ENCODE measurements at regions not wholly inside any gene's neighbourhood (a gene's known extent, or its start where the extent isn't known, plus 50 kb on each side); places are given as distances from the start of the nearest gene placed in this dataset.

DNA sequence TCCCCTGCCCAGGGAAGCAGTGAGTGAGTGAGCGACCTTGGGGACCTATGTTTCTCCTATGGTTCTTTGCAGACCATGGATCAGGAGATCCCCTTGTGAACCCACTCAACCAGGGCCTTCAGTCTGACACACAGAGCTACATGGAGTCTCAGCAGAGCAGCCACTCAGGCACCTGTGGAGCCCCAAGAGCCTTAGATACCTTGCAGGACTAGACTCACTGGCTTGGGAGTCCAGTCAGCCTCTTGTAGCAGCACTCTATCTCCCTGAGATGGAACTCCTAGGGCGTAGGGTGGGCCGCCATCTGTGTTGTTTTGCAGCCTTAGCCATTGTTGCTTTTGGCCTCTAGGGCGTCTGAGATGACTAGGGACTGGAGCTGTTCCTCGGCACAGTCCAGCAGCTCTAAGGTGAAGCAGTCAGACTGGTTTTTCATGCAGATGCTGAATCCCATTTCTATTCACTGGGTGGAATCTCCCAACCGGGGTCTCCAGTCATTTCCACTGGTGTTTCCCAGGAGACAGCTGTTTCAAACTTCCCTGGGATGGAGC lies 284.6 kb upstream of the RPS23 start:
- Histone ChIP-seq H3K9me3 (no peaks in the 10 kb centered on the region), H3K36me3 (no peaks in the 10 kb centered on the region), H3K27ac (no peak overlapping the region), H3K4me1 (no peaks in the 10 kb centered on the region), H3K27me3 (no peaks in the 10 kb centered on the region), H3K4me3 (no peak overlapping the region)
- WGBS, 2 donors: 96 to 97% methylated on average over 6 of the region's 6 CpGs
- no peak for DNase-seq (ENCODE audit: low spot score in 2 of 2)
- TF ChIP-seq, protein P1, sequence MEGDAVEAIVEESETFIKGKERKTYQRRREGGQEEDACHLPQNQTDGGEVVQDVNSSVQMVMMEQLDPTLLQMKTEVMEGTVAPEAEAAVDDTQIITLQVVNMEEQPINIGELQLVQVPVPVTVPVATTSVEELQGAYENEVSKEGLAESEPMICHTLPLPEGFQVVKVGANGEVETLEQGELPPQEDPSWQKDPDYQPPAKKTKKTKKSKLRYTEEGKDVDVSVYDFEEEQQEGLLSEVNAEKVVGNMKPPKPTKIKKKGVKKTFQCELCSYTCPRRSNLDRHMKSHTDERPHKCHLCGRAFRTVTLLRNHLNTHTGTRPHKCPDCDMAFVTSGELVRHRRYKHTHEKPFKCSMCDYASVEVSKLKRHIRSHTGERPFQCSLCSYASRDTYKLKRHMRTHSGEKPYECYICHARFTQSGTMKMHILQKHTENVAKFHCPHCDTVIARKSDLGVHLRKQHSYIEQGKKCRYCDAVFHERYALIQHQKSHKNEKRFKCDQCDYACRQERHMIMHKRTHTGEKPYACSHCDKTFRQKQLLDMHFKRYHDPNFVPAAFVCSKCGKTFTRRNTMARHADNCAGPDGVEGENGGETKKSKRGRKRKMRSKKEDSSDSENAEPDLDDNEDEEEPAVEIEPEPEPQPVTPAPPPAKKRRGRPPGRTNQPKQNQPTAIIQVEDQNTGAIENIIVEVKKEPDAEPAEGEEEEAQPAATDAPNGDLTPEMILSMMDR (IDR thresholded peaks at IDR 0.05): no peak
- TF ChIP-seq EP300 (IDR thresholded peaks at IDR 0.05) (no peak), POLR2A (IDR thresholded peaks at IDR 0.05) (no peak)

DNA sequence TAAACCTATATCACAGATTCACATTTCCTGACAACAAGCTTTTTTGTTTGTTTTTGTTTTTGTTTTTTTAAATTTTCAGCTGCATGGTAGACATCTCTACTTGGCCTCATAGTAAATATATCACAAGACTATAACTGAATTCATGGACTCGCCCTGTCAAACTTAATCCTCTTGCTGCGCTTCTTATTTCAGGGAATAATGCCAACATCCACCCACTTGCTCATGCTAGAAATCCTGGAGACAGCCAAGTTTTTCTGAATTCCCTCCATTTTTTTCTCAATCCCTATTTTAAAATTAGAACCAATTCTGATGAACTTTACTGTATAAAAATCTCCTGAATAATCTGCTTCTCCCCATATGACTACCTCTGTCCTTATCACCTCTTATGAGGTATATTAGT lies 283.6 kb upstream of the RPS23 start:
- no peak overlapping the region for H3K4me3 ChIP-seq
- 20 to 37% methylated on average over 2 of the region's 2 CpGs for WGBS, 2 donors
- no peak for DNase-seq (ENCODE audit: low spot score in 2 of 2)
- no peaks in the 10 kb centered on the region for H3K4me1 ChIP-seq
- TF ChIP-seq EP300 (IDR thresholded peaks at IDR 0.05): no peak
- no peaks in the 10 kb centered on the region for H3K27me3 ChIP-seq
- H3K27ac ChIP-seq: no peak overlapping the region
- H3K9me3 ChIP-seq: no peaks in the 10 kb centered on the region
- H3K36me3 ChIP-seq: no peaks in the 10 kb centered on the region

DNA sequence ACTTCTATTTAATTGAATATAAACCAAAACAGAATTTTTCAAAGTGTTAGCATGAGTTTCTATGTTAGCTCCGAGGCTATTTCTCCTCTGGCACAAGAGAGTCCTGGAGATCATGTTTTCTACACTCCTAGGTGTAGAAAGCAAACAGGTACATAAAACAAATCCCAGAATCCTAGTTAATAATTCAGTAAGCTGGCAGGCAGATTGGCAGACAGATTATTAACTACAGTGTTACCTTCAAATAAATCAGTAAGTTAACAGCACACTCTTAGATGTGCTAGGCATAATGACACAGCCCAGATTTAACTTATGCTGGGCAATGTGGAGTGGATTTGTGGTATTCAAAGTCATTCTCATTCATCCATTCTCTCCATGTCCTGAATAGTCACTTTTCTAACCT lies 282.8 kb upstream of the RPS23 start:
- H3K27ac ChIP-seq: no peak overlapping the region
- no peaks in the 10 kb centered on the region for H3K36me3 ChIP-seq
- H3K4me3 ChIP-seq: no peak overlapping the region
- H3K27me3 ChIP-seq: no peaks in the 10 kb centered on the region
- 88 to 91% methylated on average over 1 of the region's 1 CpG for WGBS, 2 donors
- H3K9me3 ChIP-seq: no peaks in the 10 kb centered on the region
- TF ChIP-seq EP300 (IDR thresholded peaks at IDR 0.05): no peak
- TF ChIP-seq POLR2A (IDR thresholded peaks at IDR 0.05): no peak
- TF ChIP-seq, protein P1 (IDR thresholded peaks at IDR 0.05): no peak
- H3K4me1 ChIP-seq: no peaks in the 10 kb centered on the region
- no peak for DNase-seq (ENCODE audit: low spot score in 2 of 2)

DNA sequence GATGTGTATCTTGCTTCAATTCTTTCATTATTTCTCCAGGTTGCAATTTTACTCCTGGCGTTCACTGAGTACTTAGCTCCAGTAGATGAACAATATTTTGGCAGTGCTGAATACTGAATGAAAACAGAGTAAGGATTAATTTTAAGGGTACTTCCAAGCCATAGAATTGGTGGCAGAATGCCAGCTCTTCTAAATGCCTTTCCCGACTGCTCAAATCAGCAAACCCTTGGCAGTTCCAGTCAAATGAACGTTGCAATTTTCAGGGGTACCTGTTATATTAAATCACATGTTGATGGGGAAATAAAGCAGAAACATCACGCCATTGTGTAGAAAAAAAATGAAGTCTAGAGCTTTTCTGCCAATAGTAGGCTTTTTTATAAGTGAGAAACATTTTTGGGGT lies 282.4 kb upstream of the RPS23 start:
- DNase-seq (ENCODE audit: low spot score in 2 of 2): no peak
- no peak for TF ChIP-seq EP300 (IDR thresholded peaks at IDR 0.05)
- TF ChIP-seq, protein P1 (IDR thresholded peaks at IDR 0.05): no peak
- TF ChIP-seq POLR2A (IDR thresholded peaks at IDR 0.05): no peak
- Histone ChIP-seq H3K27ac (no peak overlapping the region), H3K4me3 (no peak overlapping the region), H3K9me3 (no peaks in the 10 kb centered on the region), H3K4me1 (no peaks in the 10 kb centered on the region), H3K36me3 (no peaks in the 10 kb centered on the region), H3K27me3 (no peaks in the 10 kb centered on the region)
- 52 to 58% methylated on average over 4 of the region's 4 CpGs for WGBS, 2 donors

DNA sequence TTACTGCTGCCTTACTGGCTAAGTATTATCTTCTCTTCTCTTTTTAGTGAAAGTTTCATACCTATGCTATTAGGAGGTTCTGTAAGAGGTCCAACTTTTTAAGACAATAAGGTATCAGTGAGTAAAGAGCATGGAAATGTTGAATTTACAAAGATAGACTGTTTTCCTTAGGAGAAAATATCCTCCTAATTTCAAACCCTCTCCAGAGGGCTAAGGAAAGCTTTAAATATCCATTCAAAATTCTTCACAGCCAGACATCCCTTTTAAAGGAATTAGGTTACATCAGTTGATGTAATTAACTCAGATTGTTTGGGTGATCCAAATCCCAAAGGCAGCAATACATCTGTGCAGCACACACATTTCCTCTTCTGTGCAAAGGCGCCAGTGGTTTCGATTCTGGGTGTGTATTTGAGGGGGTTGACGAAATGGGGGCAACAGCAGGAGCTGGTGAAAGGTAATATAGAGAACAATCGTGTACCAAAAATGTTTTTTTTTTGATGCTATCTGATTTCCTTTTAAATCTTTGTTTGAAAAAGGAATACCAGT lies 273.8 kb upstream of the RPS23 start:
- peaks cover 0 to 12% (median 2%) of the 10 kb centered on the region in 4 donors for H3K4me1 ChIP-seq
- no peaks in the 10 kb centered on the region for H3K9me3 ChIP-seq
- WGBS, 2 donors: 56 to 62% methylated on average over 4 of the region's 4 CpGs
- H3K4me3 ChIP-seq: no peak overlapping the region
- H3K36me3 ChIP-seq: no peaks in the 10 kb centered on the region
- TF ChIP-seq, protein P1 (IDR thresholded peaks at IDR 0.05): no peak
- TF ChIP-seq EP300 (IDR thresholded peaks at IDR 0.05) (no peak), POLR2A (IDR thresholded peaks at IDR 0.05) (no peak)
- DNase-seq (ENCODE audit: low spot score in 2 of 2): no peak
- no peaks in the 10 kb centered on the region for H3K27me3 ChIP-seq
- no peak overlapping the region for H3K27ac ChIP-seq

DNA sequence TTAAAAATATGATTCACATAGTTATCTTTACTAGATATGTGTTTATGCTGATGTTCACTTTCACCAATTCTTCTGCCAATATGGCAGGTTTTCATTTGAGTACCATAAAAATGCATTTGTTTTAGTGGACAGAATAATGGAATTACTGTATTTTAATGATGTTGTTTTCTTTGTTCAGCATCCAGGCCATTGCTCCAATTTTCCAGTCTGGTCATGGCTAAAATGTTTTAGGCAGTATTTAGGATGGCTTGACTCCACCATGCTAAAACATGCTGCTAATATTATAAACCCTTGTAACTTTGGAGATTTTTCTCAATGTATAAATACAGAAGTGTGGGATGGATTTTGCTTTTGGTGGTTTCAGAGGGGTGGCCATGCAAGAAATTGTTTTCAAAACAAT lies 273.0 kb upstream of the RPS23 start:
- TF ChIP-seq EP300 (IDR thresholded peaks at IDR 0.05) (no peak), POLR2A (IDR thresholded peaks at IDR 0.05) (no peak)
- TF ChIP-seq, protein P1 (IDR thresholded peaks at IDR 0.05): no peak
- H3K27ac ChIP-seq: no peak overlapping the region
- H3K4me3 ChIP-seq: no peak overlapping the region
- H3K36me3 ChIP-seq: no peaks in the 10 kb centered on the region
- no peaks in the 10 kb centered on the region for H3K27me3 ChIP-seq
- H3K9me3 ChIP-seq: no peaks in the 10 kb centered on the region
- no peak for DNase-seq (ENCODE audit: low spot score in 2 of 2)
- H3K4me1 ChIP-seq: peaks cover 0 to 12% (median 2%) of the 10 kb centered on the region in 4 donors

All from tibial nerve (tissue), 4 donors.